IMR-90 (cell line): ENCODE measurements at regions not wholly inside any gene's neighbourhood (a gene's known extent, or its start where the extent isn't known, plus 50 kb on each side); places are given as distances from the start of the nearest gene placed in this dataset.

Source experiments
- ATAC-seq: fragments of 200-7000 bp; cut with Tn5 transposase; 2 replicates; pipeline ENCODE4 v1.9.1; 2020; ENCODE audit warnings: low read depth, mild to moderate bottlenecking, moderate library complexity
- BruUV-seq: library from RNA; stranded (reverse); fragments of 400-500 nt; replicated peaks from 2 replicates; lab custom pipeline; 2021; lab: Mats Ljungman, UMichigan
- CTCF ChIA-PET: fragments of 300-600 bp; formaldehyde crosslinking; extraction: SDS; loops from one replicate; lab custom pipeline; 2021; ENCODE audit warnings: antibody characterized with exemption; lab: Yijun Ruan, JAX
- POLR2A ChIA-PET: fragments of 300-600 bp; sonication (Branson Sonifier 250); formaldehyde crosslinking; loops from one replicate; lab custom pipeline; 2022; ENCODE audit warnings: antibody characterized with exemption; ENCODE audit not compliant: unreplicated experiment; lab: Charles Lee
- DNase-seq: peaks from one replicate; pipeline ENCODE4 v3.0.0; 2013
- H2AFZ ChIP-seq: replicated peaks from 2 replicates; pipeline ENCODE3; 2013; ENCODE audit warnings: low read length, mild to moderate bottlenecking; ENCODE audit not compliant: poor library complexity
- H2AK5ac ChIP-seq: 2 replicates; pipeline ENCODE4 v1.6.1; 2013; ENCODE audit warnings: low read depth, low read length, inconsistent platforms
- H2AK9ac ChIP-seq: replicated peaks from 2 replicates; pipeline ENCODE3; 2013; ENCODE audit warnings: mild to moderate bottlenecking, low read depth, low read length, moderate library complexity; ENCODE audit not compliant: poor library complexity
- H2BK120ac ChIP-seq: 2 replicates; pipeline ENCODE4 v1.6.1; 2013; ENCODE audit warnings: low read depth, low read length, inconsistent platforms
- H2BK15ac ChIP-seq: 3 replicates; pipeline ENCODE4 v1.6.1; 2013; ENCODE audit warnings: low read depth, low read length, inconsistent platforms
- H2BK20ac ChIP-seq: 2 replicates; pipeline ENCODE4 v1.6.1; 2013; ENCODE audit warnings: low read depth, mild to moderate bottlenecking, inconsistent platforms, low read length, moderate library complexity
- H2BK5ac ChIP-seq: 2 replicates; pipeline ENCODE4 v1.6.1; 2013; ENCODE audit warnings: mild to moderate bottlenecking, low read depth, low read length, inconsistent platforms; ENCODE audit not compliant: poor library complexity, severe bottlenecking
- H3K14ac ChIP-seq: replicated peaks from 2 replicates; pipeline ENCODE4 v1.6.1; 2013; ENCODE audit warnings: low read depth, low read length, inconsistent platforms
- H3K18ac ChIP-seq: 2 replicates; pipeline ENCODE4 v1.6.1; 2013; ENCODE audit warnings: low read depth, low read length, control low read depth
- H3K23ac ChIP-seq: 2 replicates; pipeline ENCODE4 v1.6.1; 2013; ENCODE audit warnings: low read depth, low read length, inconsistent platforms
- H3K27ac ChIP-seq: 2 replicates; pipeline ENCODE4 v1.5.1; 2013; ENCODE audit warnings: mild to moderate bottlenecking, control low read depth, low read length; ENCODE audit not compliant: insufficient read depth
- H3K27me3 ChIP-seq: 2 replicates; pipeline ENCODE4 v1.6.1; 2013; ENCODE audit warnings: low read length; ENCODE audit not compliant: control insufficient read depth, insufficient read depth
- H3K36me3 ChIP-seq: 2 replicates; pipeline ENCODE4 v1.6.1; 2013; ENCODE audit warnings: low read length, mixed read lengths; ENCODE audit not compliant: control insufficient read depth, insufficient read depth
- H3K4ac ChIP-seq: 2 replicates; pipeline ENCODE4 v1.6.1; 2013; ENCODE audit warnings: low read depth, low read length, inconsistent platforms
- H3K4me1 ChIP-seq: 2 replicates; pipeline ENCODE4 v1.6.1; 2013; ENCODE audit warnings: low read length, mixed read lengths; ENCODE audit not compliant: control insufficient read depth, insufficient read depth
- H3K4me2 ChIP-seq: 2 replicates; pipeline ENCODE4 v1.6.1; 2013; ENCODE audit warnings: low read depth, mild to moderate bottlenecking, control low read depth, low read length, moderate library complexity
- H3K4me3 ChIP-seq: 2 replicates; pipeline ENCODE4 v1.5.1; 2013; ENCODE audit warnings: low read depth, mild to moderate bottlenecking, control low read depth, low read length, moderate library complexity; ENCODE audit not compliant: insufficient read depth
- H3K56ac ChIP-seq: 2 replicates; pipeline ENCODE4 v1.6.1; 2013; ENCODE audit warnings: low read length, inconsistent platforms; ENCODE audit not compliant: insufficient read depth; ENCODE audit errors: extremely low read depth
- H3K79me1 ChIP-seq, 2 experiments: 2 replicates each; pipeline ENCODE4 v1.6.1; 2013; ENCODE audit warnings: low read length in 2 of 2, inconsistent platforms in 1 of 2, low read depth in 1 of 2
- H3K9ac ChIP-seq: 2 replicates; pipeline ENCODE4 v1.6.1; 2013; ENCODE audit warnings: low read depth, low read length, control low read depth
- H3K9me1 ChIP-seq: 2 replicates; pipeline ENCODE4 v1.6.1; 2013; ENCODE audit warnings: low read length, inconsistent platforms; ENCODE audit not compliant: insufficient read depth
- H3K9me3 ChIP-seq: 2 replicates; pipeline ENCODE4 v1.6.1; 2013; ENCODE audit warnings: low read length; ENCODE audit not compliant: control insufficient read depth, insufficient read depth
- H4K20me1 ChIP-seq: 2 replicates; pipeline ENCODE4 v1.6.1; 2013; ENCODE audit warnings: low read length, inconsistent platforms; ENCODE audit not compliant: insufficient read depth
- H4K5ac ChIP-seq: 2 replicates; pipeline ENCODE4 v1.6.1; 2013; ENCODE audit warnings: mild to moderate bottlenecking, low read depth, low read length, control low read depth
- H4K8ac ChIP-seq, 2 experiments: 2 replicates each; pipeline ENCODE4 v1.6.1; 2013; ENCODE audit warnings: low read depth in 2 of 2, low read length in 2 of 2, control low read depth in 1 of 2, inconsistent platforms in 1 of 2
- H4K91ac ChIP-seq: 2 replicates; pipeline ENCODE4 v1.6.1; 2013; ENCODE audit warnings: low read depth, low read length, inconsistent platforms; ENCODE audit not compliant: insufficient read depth
- CEBPB ChIP-seq: IDR thresholded peaks from 2 replicates; pipeline ENCODE4 v1.6.1; 2012; ENCODE audit warnings: low read depth, low read length, improper control_type of control experiment
- CHD1 ChIP-seq: IDR thresholded peaks from 2 replicates; pipeline ENCODE4 v1.6.1; 2012; ENCODE audit warnings: low read depth, low read length, improper control_type of control experiment
- MAFK ChIP-seq: IDR thresholded peaks from 2 replicates; pipeline ENCODE4 v1.6.1; 2012; ENCODE audit warnings: low read depth, low read length, improper control_type of control experiment
- MAZ ChIP-seq: IDR thresholded peaks from 2 replicates; pipeline ENCODE4 v1.6.1; 2012; ENCODE audit warnings: low read depth, mild to moderate bottlenecking, low read length, improper control_type of control experiment, moderate library complexity, borderline replicate concordance
- POLR2A ChIP-seq: IDR thresholded peaks from 2 replicates; pipeline ENCODE4 v1.6.1; 2012; ENCODE audit warnings: mild to moderate bottlenecking, low read depth, low read length
- RAD21 ChIP-seq: IDR thresholded peaks from 2 replicates; pipeline ENCODE4 v1.6.1; 2012; ENCODE audit warnings: low read length, improper control_type of control experiment
- SMC3 ChIP-seq: fragments of 150-350 bp; IDR thresholded peaks from 2 replicates; pipeline ENCODE4 v1.6.1; 2016; ENCODE audit warnings: low read depth, mild to moderate bottlenecking, antibody characterized with exemption, low read length, moderate library complexity
- WGBS, 2 experiments: methylation state at CpG; one replicate each; pipeline versions ENCODE4 v1.1.5 to v1.1.7; 2013; ENCODE audit warnings: missing lambda C conversion rate in 2 of 2; ENCODE audit not compliant: insufficient read length in 1 of 2; ENCODE audit errors: extremely low coverage in 2 of 2; 5-methylcytosine and 5-hydroxymethylcytosine counted together
- dilution Hi-C: fragments of 300-500 bp; cut with HindIII; formaldehyde crosslinking; loops from one replicate; pipeline ENCODE4 v1.14.3; 2018; ENCODE audit warnings: low sequenced_read_pairs; ENCODE audit not compliant: unreplicated experiment
- in situ Hi-C: fragments of 300-500 bp; cut with MboI; formaldehyde crosslinking; loops from 3 replicates; pipeline ENCODE4 v1.14.3; 2019; ENCODE audit warnings: low sequenced_read_pairs, inconsistent platforms, mixed read lengths
- intact Hi-C: fragments of 100-400 bp; cut with micrococcal nuclease; formaldehyde crosslinking; loops from 2 replicates; pipeline ENCODE4 v1.10.0; 2022
- TF ChIP-seq, protein P1 (sequence below): conservative IDR thresholded peaks from 2 replicates; pipeline ENCODE4 v1.5.1; 2012; ENCODE audit warnings: mild to moderate bottlenecking, low read depth, low read length, improper control_type of control experiment
- TF ChIP-seq, protein P2 (sequence below): fragments of 150-350 bp; IDR thresholded peaks from 2 replicates; pipeline ENCODE4 v1.6.1; 2017; ENCODE audit warnings: mild to moderate bottlenecking, antibody characterized with exemption, low read length, low read depth

- H3K27me3 ChIP-seq, result no peaks in the 10 kb centered on the region
- H2AK9ac ChIP-seq, result no peak overlapping the region
- TF ChIP-seq CEBPB (no peak), RAD21 (no peak), SMC3 (no peak), MAZ (no peak), MAFK (no peak), CHD1 (no peak), POLR2A (no peak)
- TF ChIP-seq, protein P1, sequence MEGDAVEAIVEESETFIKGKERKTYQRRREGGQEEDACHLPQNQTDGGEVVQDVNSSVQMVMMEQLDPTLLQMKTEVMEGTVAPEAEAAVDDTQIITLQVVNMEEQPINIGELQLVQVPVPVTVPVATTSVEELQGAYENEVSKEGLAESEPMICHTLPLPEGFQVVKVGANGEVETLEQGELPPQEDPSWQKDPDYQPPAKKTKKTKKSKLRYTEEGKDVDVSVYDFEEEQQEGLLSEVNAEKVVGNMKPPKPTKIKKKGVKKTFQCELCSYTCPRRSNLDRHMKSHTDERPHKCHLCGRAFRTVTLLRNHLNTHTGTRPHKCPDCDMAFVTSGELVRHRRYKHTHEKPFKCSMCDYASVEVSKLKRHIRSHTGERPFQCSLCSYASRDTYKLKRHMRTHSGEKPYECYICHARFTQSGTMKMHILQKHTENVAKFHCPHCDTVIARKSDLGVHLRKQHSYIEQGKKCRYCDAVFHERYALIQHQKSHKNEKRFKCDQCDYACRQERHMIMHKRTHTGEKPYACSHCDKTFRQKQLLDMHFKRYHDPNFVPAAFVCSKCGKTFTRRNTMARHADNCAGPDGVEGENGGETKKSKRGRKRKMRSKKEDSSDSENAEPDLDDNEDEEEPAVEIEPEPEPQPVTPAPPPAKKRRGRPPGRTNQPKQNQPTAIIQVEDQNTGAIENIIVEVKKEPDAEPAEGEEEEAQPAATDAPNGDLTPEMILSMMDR, result no peak
- TF ChIP-seq, protein P2, sequence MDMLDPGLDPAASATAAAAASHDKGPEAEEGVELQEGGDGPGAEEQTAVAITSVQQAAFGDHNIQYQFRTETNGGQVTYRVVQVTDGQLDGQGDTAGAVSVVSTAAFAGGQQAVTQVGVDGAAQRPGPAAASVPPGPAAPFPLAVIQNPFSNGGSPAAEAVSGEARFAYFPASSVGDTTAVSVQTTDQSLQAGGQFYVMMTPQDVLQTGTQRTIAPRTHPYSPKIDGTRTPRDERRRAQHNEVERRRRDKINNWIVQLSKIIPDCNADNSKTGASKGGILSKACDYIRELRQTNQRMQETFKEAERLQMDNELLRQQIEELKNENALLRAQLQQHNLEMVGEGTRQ, result no peak
- no peak overlapping the region for H4K8ac ChIP-seq
- no peak overlapping the region for H2BK20ac ChIP-seq
- in situ Hi-C loops (no loop called here), dilution Hi-C loops (no loop called here), intact Hi-C loops (no loop called here)
- H4K91ac ChIP-seq, result no peak overlapping the region
- H2AFZ ChIP-seq, result no peak overlapping the region
- no peaks in the 10 kb centered on the region for H3K36me3 ChIP-seq
- no peaks in the 10 kb centered on the region for H3K79me1 ChIP-seq
- no peak overlapping the region for H3K4ac ChIP-seq
- H3K14ac ChIP-seq, result no peak overlapping the region
- no peaks in the 10 kb centered on the region for H3K9me1 ChIP-seq
- POLR2A ChIA-PET, result no interaction called here
- H3K4me1 ChIP-seq, result no peaks in the 10 kb centered on the region
- no peaks in the 10 kb centered on the region for H4K20me1 ChIP-seq
- H3K4me2 ChIP-seq, result no peak overlapping the region
- no peak overlapping the region for H3K27ac ChIP-seq
- no peak overlapping the region for H3K4me3 ChIP-seq
- BruUV-seq, result no TSS peak
- no peak overlapping the region for H3K18ac ChIP-seq
- no peak overlapping the region for H3K23ac ChIP-seq
- no peak overlapping the region for H2BK15ac ChIP-seq
- WGBS, 2 experiments, result no CpG with 5 or more reads among the region's 4 CpGs
- H2AK5ac ChIP-seq, result no peak overlapping the region
- CTCF ChIA-PET, result no interaction called here
- DNase-seq (no peak), ATAC-seq (no peak)
- H2BK120ac ChIP-seq, result no peak overlapping the region
- no peak overlapping the region for H3K9ac ChIP-seq
- no peak overlapping the region for H2BK5ac ChIP-seq
- H3K9me3 ChIP-seq, result peaks cover 24% of the 10 kb centered on the region
- no peak overlapping the region for H3K56ac ChIP-seq
- H4K5ac ChIP-seq, result no peak overlapping the region
Measured at GRCh38 chr10:117790179-117790578, 247.6 kb downstream of the EMX2 start.
